GM19438 (cell line): ENCODE measurements at regions not wholly inside any gene's neighbourhood (a gene's known extent, or its start where the extent isn't known, plus 50 kb on each side); places are given as distances from the start of the nearest gene placed in this dataset.

ENCODE experiments used
- ATAC-seq: cut with Tn5 transposase; IDR thresholded peaks from one replicate; pipeline ENCODE4 v1.9.1; 2021; ENCODE audit warnings: low read depth; ENCODE audit not compliant: unreplicated experiment

DNA sequence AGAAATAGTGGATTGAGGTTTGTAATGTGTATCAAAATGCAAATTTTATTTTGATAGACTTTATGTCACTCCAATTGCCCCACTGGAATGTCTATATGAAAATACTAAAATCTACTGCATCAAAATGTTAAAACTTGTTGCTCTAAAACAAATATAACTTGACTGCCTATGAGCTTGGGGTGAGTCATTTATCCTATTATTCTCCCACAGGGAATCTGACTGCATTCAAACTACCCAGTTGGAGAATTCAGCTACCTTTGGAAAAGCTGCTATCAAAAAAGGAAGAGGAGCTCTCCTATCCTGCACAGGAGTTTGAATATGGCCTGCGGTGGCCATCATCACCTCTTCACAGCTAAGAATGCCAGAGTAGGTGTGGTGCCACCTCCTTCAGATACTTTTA is 173.1 kb downstream of the KLHL28 start:
- no peak for ATAC-seq

DNA sequence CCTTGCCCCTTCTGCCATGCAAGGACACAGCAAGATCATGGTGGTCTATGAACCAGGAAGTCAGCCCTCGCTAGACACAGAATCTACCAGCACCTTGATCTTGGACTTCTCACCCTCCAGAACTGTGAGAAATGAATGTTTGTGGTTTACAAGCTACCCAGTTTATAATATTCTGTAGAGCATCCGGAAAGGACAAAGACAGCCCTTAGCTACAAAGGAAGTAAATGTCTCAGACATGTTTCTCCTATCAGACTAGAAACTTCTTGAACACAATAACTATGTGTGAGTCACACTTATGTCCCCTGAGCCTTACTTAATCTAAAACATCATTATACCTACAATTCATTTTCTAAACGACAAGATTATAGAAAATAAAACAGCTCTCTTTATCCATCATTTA is 176.7 kb downstream of the KLHL28 start:
- ATAC-seq, result no peak

DNA sequence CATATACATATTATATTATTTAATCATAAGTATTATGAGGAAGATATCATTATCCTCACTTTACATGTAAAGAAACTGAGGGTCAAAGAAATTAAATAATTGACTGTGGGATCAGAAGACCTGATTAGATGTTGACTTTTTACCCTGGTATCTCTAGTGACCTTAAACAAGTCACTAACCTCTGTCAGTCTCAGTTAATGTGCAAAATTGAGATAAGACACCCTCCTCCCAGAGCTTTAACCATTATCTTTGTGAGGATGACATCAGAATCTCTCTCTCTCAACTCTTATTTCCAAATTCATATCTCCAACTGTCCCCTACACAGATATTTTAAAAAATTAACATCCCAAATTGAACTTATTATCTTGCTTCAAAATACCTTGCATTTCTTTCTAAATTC is 177.8 kb downstream of the KLHL28 start:
- no peak for ATAC-seq

DNA sequence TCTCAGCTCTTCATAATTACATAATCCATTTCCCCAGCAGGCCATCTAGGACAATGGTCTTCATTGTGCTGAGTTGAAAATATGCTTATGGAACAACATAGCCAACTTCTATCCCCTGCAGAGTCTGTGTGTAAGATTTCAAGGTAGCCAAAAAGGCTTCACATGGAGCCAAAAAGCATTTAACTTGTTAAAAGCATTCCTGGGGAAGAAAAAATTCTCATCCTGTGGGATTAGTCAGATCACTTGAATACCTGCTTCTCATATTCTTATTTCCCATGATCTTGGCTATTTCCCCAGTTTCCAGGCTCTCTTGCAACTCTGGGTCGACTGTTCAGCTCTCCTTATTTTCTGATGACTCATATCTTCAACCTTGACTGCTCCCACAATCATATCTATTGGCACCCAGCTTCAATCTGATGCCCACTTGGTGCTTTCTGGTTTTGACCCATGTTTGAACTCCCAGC is 178.9 kb downstream of the KLHL28 start:
- no peak for ATAC-seq

DNA sequence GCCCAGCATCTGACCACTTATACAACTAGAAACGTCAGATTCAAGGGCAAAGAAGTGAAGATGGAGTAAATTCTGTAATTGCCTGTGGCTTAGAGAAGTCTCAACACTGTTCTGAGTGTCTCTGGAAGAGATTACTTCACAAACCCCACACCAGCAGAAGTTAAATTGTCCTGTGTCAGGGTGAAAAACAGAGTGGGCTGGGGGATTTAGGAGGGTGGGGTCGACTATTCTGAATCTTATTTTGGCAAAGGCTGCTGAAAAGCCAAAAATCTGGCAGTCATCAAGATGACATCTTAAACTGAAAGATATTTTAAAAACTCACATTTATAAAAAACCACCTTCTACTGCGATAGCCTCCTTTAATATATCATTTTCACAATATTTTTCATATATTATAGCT is 180.8 kb downstream of the KLHL28 start:
- ATAC-seq, result no peak

DNA sequence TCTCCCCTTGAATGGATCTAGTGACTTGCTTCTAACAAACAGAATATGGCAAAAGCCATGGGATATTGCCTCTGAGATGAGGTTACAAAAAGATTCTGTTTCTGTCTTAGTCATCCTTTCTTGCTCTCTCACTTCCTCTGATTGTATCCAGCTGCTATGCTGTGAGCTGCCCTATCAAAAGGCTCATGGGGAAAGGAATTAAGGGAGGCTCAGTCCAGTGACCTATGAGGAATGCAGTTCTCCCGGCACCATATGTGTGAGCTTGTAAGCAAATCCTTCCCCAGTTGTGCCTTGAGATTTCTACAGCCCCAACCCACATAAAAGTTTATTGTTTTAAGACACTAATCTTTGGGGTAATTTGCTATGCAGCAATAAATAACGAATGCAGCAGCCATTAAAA is 183.1 kb downstream of the KLHL28 start:
- ATAC-seq, result no peak

DNA sequence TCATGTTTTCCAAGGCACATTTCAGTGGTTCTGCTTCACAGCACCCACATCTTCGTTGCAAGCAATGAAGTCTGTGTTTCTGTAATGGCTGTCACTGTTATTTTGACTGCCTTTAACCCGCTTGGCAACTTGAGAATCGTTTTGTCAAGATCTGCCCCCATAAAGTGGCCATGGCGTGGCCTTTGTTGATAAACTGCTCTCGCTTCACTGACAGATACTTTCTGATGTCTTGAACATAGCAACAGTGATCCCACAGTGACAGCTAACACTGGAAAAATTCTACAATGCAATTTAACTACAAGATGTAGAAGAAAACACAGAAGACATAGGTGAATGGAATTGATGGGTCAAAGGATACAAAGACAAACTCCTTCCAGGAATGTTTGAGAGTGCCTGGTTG is 184.2 kb downstream of the KLHL28 start:
- no peak for ATAC-seq

DNA sequence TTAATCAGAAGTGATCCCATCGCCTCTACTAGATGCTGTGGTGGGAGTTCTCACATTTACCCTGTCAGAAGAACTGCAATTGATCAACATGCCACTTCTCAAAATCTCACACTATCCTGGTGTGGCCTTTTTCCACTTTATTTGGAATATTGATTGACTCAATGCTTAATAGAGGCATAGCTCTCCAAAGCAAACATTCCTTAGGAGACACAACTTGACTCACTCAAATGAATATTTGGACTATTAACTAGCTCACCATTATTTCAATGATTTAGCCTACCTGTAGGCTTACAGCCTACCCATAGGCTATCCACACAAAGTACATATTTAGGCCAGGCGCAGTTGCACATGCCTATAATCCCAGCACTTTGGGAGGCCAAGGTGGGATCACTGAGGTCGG is 186.5 kb downstream of the KLHL28 start:
- ATAC-seq, result no peak

DNA sequence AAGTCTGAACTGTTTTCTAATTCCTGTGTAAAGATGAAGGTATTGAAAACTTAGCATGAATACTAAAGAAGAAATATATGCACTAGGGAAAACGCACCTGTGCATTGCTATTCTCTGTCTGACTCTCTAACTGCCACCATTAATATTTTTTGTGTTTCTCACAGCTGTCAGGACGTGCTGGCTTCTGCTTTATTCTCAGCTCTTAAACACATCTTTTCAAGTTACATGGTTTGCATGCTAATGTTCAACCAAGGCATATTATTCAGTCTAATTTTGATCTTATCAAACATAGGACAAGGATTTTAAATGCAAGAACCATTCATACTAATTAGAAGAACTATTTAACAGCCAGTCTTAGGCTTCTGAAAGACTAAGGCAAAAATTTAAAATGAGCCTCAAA is 187.4 kb downstream of the KLHL28 start:
- ATAC-seq, result no peak

DNA sequence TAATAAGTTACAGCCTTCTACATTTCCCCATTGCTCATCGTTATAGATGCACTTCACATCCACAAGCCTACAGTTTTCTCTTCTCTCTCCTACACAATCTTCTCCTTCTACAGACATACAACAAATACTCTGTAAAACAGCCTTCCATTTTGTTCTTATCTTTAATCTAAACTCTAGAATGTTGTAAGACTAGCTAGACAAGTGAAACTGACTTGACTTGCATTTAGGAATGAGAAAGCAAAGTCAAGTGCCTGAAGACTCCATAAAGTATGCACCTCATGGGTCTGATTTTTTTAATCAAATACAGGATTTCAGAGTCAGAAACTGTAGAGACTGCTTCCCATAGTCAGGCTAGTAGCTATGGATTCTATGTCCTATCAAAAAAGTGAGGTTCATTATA is 190.3 kb downstream of the KLHL28 start:
- ATAC-seq, result no peak

DNA sequence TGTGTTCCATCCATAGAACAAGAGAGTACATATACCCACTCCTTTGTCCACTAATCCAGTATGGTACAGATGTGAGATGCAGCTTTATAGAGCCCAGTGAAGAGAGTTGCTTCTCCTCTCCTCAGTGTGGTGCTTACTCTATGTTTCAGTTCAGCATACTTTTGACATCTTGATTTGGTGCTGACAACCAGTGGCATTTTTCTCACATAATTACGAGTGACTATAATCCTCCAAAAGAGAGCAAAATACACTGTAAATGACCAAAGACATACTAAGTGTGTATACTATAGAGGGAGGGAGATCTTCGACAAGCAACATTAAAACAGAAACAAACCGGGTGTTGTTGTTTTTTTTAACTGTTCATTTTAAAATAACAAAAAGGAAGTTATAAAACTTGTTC is 191.5 kb downstream of the KLHL28 start:
- no peak for ATAC-seq

DNA sequence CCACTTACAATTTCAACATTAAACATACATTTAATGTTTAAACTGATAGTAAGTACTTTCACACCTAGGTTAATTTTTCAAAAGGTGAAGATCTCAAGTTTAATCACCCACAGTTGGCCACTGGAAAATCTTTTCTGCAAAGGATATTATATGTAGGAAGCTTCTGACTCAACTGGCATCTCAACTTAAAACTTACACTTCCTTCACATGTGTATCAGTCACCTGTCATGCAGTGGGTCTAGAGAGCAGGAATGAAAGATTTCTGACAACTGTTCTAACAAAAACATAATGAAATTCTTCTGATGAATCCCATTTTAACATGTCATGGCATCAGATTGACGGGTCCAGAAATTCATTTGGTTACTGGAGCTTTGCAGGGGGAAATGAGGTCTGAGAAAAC is 192.8 kb downstream of the KLHL28 start:
- no peak for ATAC-seq

DNA sequence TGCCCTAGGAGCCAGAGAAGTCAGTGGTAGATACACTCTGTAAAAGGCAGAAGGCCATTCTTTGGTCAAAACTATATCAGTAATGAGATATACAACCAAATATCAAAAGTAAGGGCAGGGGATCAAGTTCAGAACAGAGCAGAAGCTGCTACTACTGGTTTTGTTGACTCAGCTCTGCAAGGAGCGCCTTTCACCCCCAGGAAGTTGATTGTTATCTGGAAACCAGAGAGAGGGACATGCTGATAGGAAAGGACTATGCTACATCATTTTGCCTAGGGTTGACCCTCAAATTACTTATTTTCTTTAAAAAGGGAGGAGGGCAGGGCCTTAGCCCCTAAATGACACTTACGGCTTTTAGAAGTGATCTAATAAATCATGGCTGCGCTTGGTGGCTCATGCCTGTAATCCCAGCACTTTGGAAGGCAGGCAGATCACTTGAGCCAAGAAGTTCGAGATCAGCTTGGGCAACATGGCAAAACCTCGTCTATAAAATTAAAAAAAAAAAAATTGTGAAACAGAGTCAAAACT is 194.0 kb downstream of the KLHL28 start:
- no peak for ATAC-seq

DNA sequence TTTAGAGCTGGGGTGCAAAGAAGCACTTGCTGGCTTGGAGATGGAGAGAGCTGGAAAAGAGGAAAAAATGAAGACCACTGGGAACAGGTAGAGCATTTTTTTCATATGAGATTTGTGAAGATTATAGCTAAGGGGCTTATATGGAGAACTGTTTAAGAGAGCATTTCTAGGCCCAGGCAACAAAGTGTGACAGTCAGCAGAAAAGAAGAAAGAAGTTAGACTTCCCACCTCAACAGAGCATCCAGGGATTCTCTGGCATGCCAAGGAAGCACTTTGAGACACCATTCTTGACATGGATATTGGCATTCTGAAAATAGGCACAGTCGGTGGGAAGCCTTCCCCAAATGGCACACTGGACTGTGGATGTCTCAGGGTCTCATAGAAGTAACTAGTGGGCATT is 195.5 kb downstream of the KLHL28 start:
- ATAC-seq, result no peak

DNA sequence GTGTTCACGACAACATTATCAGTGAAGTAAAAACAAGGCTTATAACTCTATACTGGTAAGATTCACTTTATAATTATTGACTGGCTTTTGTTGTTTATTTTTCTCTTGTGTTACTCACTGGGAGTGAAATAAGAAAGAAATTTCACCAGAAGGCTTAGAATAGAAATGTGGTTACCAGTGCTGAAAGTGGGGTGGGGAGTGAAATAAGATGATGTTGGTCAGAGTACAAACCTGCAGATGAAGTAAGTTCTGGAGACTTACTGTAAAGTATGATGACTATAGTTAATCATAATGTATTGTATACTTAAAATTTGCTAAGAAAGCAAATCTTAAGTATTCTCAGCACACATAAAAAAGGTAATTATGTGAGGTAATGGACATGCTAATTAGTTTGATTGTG is 198.4 kb downstream of the KLHL28 start:
- no peak for ATAC-seq

DNA sequence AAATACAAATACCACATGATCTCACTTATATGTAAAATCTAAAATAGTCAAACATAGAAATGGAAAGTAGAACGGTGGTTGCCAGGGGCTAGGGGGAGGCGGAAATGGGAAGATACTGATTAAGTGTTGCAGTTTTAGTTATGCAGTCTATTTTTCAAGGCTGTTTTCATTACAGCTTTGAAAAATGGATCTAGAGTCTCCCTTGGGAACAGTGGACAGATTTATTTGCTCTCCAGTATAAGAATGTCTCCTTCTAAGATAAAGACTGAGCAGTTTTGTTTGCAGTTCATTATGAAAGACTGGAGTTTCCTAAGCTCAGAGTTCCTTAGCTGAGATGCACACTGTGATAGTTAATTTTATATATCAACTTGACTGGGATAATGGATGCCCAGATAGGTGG is 202.5 kb downstream of the KLHL28 start:
- no peak for ATAC-seq

DNA sequence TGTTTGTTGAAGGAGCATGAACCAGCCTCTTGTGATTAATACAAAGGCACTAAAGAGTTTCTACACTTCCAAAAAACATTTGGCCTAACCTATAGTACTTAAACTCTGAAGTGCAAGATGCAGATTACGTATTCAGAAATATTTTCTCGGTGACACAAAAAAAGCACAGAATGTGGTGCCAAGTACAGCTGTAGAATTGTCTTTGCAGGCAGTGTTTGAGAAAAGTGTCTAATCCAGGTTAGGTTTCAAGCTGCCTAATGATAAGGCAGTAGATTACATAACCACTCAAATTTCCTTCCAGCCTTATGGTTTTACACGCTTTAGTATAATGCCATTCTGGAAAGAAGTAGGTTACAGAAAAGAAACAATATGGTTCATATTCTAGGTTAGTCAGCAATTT is 205.2 kb downstream of the KLHL28 start:
- ATAC-seq, result no peak

DNA sequence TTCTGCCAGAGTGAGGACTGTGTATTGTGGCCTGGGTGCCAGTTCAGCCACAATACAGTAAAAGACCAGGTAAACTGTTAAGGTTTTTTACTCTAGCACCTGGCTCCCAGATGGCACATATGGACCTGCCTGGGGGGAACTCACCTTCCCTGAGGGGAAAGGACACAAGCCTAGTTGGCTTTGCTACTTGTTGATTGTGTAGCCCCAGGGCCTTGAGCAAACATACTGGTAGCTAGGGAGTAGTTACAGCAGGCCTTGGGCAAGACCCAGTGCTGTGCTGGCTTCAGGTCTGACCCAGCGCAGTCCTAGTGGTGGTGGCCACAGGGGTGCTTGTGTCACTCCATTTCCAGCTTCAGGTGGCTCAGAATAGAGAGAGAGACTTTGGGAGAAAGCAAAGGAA is 216.4 kb downstream of the KLHL28 start:
- ATAC-seq, result no peak

DNA sequence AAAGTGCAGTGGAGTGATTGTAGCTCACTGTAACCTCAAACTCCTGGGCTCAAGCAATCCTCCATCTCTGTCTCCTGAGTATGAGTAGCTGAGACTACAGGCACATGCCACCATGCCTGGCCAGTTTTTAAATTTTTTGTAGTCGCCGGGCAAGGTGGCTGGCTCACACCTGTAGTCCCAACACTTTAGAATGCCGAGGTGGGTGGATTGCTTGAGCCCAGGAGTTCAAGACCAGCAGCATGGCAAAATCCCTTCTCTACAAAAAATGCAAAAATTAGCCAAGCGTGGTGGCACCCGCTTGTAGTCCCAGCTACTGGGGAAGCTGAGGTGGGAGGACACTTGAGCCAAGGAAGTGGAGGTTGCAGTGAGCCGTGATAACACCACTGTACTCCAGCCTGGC is 219.5 kb downstream of the KLHL28 start:
- no peak for ATAC-seq

DNA sequence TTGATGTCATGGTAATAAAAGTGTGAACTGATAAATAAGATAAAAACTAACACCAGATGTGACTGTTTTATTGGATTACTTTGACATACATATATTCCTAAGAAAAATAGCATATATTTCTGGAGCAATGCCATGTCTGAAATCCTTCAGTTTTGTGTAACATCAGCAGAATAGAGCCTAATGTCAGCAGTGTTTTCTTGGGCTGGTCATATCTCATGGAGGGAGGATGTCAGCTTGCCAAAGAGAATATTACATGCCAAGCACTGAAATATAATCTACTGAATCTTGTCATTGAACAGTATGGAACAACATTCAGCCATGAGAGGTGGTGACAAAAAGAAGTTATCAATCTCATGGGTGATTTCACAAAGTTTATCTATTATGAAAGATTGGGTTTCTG is 220.3 kb downstream of the KLHL28 start:
- no peak for ATAC-seq

DNA sequence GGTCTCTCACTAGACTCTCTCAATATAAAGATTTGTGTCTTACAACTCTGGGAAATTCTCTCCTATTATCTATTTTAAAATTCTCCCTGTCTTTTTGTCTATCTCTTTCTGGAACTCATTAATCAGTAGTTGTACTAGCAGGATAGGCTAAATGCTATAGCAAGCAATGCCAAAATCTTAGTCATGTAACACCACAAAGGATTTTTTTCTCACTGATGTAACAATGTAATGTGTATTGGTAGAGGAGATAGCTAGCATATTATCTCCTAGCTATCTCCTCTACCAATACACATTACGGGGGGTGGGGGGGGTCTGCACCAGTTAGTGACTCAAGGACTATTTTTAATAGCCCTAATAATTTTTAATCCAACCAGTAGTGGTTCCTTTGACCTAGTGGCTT is 225.4 kb downstream of the KLHL28 start:
- no peak for ATAC-seq

DNA sequence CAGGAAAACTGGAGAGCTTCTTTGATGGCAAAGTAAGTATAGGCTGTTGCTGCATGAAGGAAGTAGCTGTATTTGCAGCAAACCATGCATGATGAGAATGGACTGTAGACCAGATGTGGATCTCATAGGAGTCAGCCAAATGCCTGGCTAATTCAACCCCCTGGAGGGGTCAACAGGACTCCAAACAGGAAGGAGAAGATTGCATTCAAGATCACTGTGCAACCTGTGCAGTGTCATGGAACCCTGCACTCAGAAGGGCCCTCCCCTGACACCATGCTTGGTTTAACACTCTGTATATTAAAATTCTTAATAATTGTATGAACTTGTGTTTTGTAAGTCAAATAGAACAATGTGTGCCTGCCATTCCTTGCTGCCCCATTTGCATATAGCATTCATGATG is 225.1 kb upstream of the FSCB start:
- no peak for ATAC-seq

DNA sequence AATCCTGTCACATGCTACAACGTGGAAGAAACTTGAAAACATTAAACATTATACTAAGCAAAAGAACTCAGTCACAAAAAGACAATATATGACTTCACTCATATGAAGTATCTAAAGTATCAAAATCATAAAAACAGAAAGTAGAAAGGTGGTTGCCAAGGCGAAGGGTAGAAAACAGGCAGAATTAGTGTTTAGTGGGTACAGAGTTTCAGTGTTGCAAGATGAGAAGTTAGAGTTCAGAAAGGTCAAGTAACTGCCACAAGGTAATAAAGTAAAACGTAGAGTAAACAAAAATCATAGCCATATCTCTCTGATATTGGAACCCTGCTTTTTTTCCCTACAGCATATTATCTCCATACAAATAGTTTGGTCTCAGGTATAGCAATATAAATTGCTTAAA is 223.8 kb upstream of the FSCB start:
- ATAC-seq, result no peak
